ENCODE measurements at regions not wholly inside any gene's neighbourhood (a gene's known extent, or its start where the extent isn't known, plus 50 kb on each side); places are given as distances from the start of the nearest gene placed in this dataset.

GRCh38 chr13:26471807-26472206, 85.7 kb upstream of the WASF3 start:
- TF ChIP-seq CTCF (optimal IDR thresholded peaks at IDR 0.05 in 1 of 3, IDR thresholded peaks at IDR 0.05 in 1 of 3, conservative IDR thresholded peaks at IDR 0.05 in 1 of 3; ENCODE audit: extremely low read depth in 1 of 3, insufficient read depth in 2 of 3, low read length in 3 of 3): no peak
- TF ChIP-seq EZH2 (IDR thresholded peaks at IDR 0.05; ENCODE audit: low read length): no peak
